ENCODE measurements at regions not wholly inside any gene's neighbourhood (a gene's known extent, or its start where the extent isn't known, plus 50 kb on each side); places are given as distances from the start of the nearest gene placed in this dataset.

DNA sequence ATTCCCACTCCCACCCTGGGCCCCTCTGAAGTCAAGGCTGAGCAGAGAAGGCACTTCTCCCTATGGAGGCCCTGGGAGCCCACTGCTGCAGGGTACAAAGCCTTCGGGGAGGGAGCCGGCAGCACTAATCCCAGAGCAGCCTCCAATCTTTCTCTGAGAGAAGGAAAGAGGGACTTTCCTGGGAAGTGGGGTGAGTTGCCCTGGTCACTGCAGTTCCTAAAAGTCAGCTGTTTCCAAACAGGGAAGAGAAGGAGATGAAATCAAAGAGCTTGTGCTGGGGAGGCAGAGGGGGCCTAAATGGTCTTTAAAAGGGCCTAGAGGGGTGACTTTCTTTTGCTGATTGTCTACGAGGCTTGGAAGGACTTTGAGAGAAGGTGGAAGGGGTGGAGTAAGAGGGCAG, 264.7 kb downstream of the TNS1 start:
- no peak for DNase-seq
- peaks cover 4% of the 10 kb centered on the region for H3K9me3 Mint-ChIP-seq (ENCODE audit: unreplicated experiment)
- H3K4me3 Mint-ChIP-seq (ENCODE audit: unreplicated experiment): no peak overlapping the region
- H3K36me3 Mint-ChIP-seq (ENCODE audit: unreplicated experiment): no peaks in the 10 kb centered on the region
- peaks cover 8% of the 10 kb centered on the region for H3K4me1 Mint-ChIP-seq (ENCODE audit: low read depth, unreplicated experiment)
- TF ChIP-seq, protein P1, sequence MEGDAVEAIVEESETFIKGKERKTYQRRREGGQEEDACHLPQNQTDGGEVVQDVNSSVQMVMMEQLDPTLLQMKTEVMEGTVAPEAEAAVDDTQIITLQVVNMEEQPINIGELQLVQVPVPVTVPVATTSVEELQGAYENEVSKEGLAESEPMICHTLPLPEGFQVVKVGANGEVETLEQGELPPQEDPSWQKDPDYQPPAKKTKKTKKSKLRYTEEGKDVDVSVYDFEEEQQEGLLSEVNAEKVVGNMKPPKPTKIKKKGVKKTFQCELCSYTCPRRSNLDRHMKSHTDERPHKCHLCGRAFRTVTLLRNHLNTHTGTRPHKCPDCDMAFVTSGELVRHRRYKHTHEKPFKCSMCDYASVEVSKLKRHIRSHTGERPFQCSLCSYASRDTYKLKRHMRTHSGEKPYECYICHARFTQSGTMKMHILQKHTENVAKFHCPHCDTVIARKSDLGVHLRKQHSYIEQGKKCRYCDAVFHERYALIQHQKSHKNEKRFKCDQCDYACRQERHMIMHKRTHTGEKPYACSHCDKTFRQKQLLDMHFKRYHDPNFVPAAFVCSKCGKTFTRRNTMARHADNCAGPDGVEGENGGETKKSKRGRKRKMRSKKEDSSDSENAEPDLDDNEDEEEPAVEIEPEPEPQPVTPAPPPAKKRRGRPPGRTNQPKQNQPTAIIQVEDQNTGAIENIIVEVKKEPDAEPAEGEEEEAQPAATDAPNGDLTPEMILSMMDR (IDR thresholded peaks at IDR 0.05; ENCODE audit: partially characterized antibody, unreplicated experiment): no peak
- H3K27me3 Mint-ChIP-seq (ENCODE audit: unreplicated experiment): peaks cover 2% of the 10 kb centered on the region
- no peak overlapping the region for H3K27ac Mint-ChIP-seq (ENCODE audit: unreplicated experiment)

DNA sequence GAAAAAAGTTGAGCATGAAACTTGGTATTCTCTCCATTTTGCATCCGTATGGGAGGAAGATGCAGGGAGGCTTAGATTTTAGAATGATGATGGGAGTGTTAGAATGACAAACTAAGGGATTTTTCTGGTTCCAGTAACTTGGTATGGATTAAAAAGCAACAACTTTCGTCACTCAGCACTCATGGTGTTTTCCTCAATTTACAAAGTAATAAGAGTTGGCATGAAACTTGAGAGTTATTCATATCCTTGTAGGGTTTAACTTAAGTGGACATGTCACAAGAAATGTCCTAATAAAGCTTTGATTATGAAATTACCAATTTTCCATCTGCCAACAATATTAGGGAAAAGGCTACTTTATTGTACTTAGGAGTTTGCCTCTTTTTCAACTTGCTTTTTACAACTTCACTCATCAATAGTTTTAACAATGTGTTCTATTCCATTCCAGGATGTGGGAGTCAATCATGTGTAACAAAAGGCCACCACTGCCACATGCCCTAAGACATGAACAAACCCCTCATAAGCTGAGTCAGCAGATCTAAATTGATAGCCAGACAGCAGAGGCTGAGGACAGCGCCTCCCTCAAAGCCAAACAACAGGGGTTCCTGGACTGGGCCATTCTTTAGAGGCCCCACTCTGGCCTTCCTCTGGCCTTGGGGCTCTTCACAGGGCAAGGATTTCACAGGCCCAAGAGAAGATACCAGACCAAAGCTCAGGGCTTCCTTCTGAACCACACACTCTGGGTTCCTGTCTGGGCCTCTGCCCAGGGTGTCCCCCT, 265.8 kb downstream of the TNS1 start:
- TF ChIP-seq, protein P1 (IDR thresholded peaks at IDR 0.05; ENCODE audit: partially characterized antibody, unreplicated experiment): no peak
- DNase-seq: no peak
- peaks cover 3% of the 10 kb centered on the region for H3K9me3 Mint-ChIP-seq (ENCODE audit: unreplicated experiment)
- no peaks in the 10 kb centered on the region for H3K36me3 Mint-ChIP-seq (ENCODE audit: unreplicated experiment)
- peaks cover 8% of the 10 kb centered on the region for H3K4me1 Mint-ChIP-seq (ENCODE audit: low read depth, unreplicated experiment)
- H3K4me3 Mint-ChIP-seq (ENCODE audit: unreplicated experiment): no peak overlapping the region
- H3K27me3 Mint-ChIP-seq (ENCODE audit: unreplicated experiment): no peaks in the 10 kb centered on the region
- H3K27ac Mint-ChIP-seq (ENCODE audit: unreplicated experiment): no peak overlapping the region

GRCh38 chr2:217735899-217736298, 266.9 kb downstream of the TNS1 start:
- TF ChIP-seq, protein P1 (IDR thresholded peaks at IDR 0.05; ENCODE audit: partially characterized antibody, unreplicated experiment): no peak
- H3K9me3 Mint-ChIP-seq (ENCODE audit: unreplicated experiment): peaks cover 3% of the 10 kb centered on the region
- no peak overlapping the region for H3K4me3 Mint-ChIP-seq (ENCODE audit: unreplicated experiment)
- peaks cover 8% of the 10 kb centered on the region for H3K4me1 Mint-ChIP-seq (ENCODE audit: low read depth, unreplicated experiment)
- DNase-seq: no peak
- H3K27ac Mint-ChIP-seq (ENCODE audit: unreplicated experiment): no peak overlapping the region
- H3K36me3 Mint-ChIP-seq (ENCODE audit: unreplicated experiment): no peaks in the 10 kb centered on the region
- no peaks in the 10 kb centered on the region for H3K27me3 Mint-ChIP-seq (ENCODE audit: unreplicated experiment)

DNA sequence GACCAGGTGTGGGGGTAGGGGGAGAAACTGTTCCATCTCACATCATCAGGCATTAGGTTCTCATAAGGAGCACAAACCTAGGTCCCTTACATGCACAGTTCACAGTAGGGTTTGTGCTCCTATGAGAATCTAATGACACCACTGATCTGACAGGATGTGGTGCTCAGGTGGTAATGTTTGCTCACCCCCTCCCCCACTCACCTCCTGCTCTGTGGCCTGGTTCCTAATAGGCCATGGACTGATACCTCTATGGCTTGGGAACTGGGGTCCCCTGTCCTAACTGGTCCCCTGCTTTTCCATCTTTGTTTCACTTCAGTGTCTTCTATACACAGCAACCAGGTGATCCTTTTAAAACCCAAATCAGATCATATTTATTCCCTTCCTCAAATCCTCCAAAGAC, 267.8 kb downstream of the TNS1 start:
- Mint-ChIP-seq H3K36me3 (ENCODE audit: unreplicated experiment) (no peaks in the 10 kb centered on the region), H3K9me3 (ENCODE audit: unreplicated experiment) (peaks cover 3% of the 10 kb centered on the region), H3K4me1 (ENCODE audit: low read depth, unreplicated experiment) (peaks cover 8% of the 10 kb centered on the region), H3K27me3 (ENCODE audit: unreplicated experiment) (no peaks in the 10 kb centered on the region), H3K27ac (ENCODE audit: unreplicated experiment) (no peak overlapping the region), H3K4me3 (ENCODE audit: unreplicated experiment) (no peak overlapping the region)
- TF ChIP-seq, protein P1 (IDR thresholded peaks at IDR 0.05; ENCODE audit: partially characterized antibody, unreplicated experiment): no peak
- DNase-seq: no peak

- Mint-ChIP-seq H3K27ac (ENCODE audit: unreplicated experiment) (no peak overlapping the region), H3K27me3 (ENCODE audit: unreplicated experiment) (no peaks in the 10 kb centered on the region), H3K4me1 (ENCODE audit: low read depth, unreplicated experiment) (peaks cover 8% of the 10 kb centered on the region), H3K4me3 (ENCODE audit: unreplicated experiment) (no peak overlapping the region), H3K36me3 (ENCODE audit: unreplicated experiment) (no peaks in the 10 kb centered on the region), H3K9me3 (ENCODE audit: unreplicated experiment) (no peaks in the 10 kb centered on the region)
- no peak for DNase-seq
- TF ChIP-seq, protein P1 (IDR thresholded peaks at IDR 0.05; ENCODE audit: partially characterized antibody, unreplicated experiment): no peak
Observed at GRCh38 chr2:217733461-217733860, 269.3 kb downstream of the TNS1 start.

Measured in glutamatergic neuron (in vitro differentiated cells).